HG03442 (cell line): ENCODE measurements at regions not wholly inside any gene's neighbourhood (a gene's known extent, or its start where the extent isn't known, plus 50 kb on each side); places are given as distances from the start of the nearest gene placed in this dataset.
"Not testable (repeated sequence)": the region's sequence is repeated elsewhere in the genome, so short reads cannot be mapped to it uniquely, and the experiment has no call there.

Experiments
- ATAC-seq: cut with Tn5 transposase; IDR thresholded peaks from one replicate; pipeline ENCODE4 v1.9.1; 2021; ENCODE audit warnings: mild to moderate bottlenecking, moderate library complexity; ENCODE audit not compliant: unreplicated experiment

GRCh38 chr5:56763711-56764466 is 51.5 kb upstream of the MAP3K1 start:
- no peak for ATAC-seq

GRCh38 chr5:56763182-56763581 is 52.2 kb upstream of the MAP3K1 start:
- no peak for ATAC-seq

DNA sequence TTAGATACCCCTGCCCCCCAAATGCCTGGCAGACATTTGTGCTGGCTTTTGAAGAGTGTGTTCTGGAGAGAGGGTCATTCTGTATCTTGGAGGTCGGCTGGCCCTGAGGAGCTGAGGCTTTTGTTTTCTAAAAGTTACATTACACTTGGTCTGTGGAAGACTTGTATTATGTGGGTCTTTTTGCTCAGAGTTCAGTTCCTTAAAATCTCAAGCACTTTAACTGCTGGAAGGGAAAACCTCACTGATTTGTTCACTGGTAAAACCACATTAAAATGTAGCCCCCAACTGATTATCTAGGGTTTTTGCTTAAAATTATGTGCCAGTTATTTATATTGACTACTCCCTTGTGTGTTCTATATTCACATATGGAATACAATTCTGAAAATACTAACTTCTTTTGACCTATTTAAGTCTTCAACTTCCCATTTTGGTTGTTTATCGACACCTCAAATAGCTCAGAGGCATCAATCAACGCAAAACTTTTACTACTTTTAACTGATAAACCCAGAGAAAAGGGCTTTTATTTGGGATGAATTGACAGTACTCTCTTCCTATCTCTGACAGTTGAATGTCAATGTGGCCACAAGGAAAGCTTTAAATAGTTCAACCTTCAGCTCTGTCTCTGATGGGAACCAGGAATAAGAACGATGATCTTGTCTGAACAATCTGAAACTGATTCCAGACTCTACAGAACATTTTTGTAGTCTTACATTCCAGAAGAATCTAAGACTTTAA is 54.0 kb upstream of the MAP3K1 start:
- ATAC-seq: no peak

DNA sequence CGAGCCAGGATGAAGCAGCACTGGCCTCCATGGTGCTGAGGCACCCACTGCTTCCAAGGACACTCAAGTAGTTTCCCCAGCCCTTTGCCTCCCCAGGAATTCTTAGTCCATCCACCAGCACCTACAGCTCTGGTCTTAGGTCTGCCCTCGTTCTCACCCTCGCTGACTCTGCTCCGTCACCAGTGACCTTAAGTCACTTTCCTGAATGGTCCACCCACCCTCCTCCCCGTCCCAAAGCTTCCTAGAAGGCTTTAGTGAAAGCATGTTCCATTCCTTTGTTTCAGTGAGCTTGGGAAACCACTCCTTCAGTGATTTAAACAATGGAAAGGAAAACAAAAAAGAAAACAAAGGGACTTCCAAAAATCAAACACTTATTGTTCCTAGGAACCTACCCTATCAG is 54.6 kb upstream of the MAP3K1 start:
- no peak for ATAC-seq

- ATAC-seq: no peak
Measured at GRCh38 chr5:56759521-56760216, 55.7 kb upstream of the MAP3K1 start.

GRCh38 chr5:56757077-56757476 is 58.3 kb upstream of the MAP3K1 start:
- ATAC-seq: no peak

GRCh38 chr5:56755036-56755555 is 60.3 kb upstream of the MAP3K1 start:
- no peak for ATAC-seq

DNA sequence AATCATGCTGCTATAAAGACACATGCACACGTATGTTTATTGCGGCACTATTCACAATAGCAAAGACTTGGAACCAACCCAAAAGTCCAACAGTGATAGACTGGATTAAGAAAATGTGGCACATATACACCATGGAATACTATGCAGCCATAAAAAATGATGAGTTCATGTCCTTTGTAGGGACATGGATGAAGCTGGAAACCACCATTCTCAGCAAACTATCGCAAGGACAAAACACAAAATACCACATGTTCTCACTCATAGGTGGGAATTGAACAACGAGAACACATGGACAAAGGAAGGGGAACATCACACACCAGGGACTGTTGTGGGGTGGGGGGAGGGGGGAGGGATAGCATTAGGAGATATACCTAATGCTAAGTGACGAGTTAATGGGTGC is 61.8 kb upstream of the MAP3K1 start:
- not testable (repeated sequence) for ATAC-seq

DNA sequence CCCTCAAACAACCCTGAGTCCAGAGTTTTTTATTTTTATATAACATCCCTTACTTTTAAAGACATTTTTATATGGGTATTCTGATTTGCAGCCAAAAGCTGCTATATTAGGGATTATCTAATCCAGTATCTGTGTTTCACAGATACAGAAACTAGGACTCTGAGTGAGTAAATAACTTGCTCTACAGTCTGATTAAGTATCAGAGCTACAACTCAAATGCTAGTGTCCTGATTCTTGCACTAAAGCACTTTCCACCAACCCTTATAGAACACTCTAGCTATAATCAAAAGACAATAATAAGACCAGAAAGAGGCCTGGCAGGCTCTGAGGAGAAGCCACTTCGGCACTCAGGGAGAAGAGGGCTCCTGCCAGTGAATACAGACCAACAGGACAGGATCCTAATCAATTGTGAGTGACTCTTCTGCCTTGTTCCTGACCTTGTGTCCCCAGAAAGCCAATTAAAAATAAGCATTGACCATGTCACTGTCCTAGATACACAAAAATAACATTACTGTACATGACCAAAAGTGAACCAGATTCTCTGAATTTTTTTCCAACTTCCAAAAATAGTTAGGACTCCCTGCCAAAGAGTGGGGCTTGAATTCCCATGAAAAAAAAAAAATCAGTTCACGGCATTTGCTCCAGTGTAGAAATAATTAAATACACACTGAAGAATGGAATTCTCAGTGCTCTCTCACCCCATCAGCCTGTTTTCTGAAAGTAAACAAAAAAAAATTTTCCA is 63.6 kb upstream of the MAP3K1 start:
- no peak for ATAC-seq

GRCh38 chr5:56749842-56750241 is 65.5 kb upstream of the MAP3K1 start:
- no peak for ATAC-seq

DNA sequence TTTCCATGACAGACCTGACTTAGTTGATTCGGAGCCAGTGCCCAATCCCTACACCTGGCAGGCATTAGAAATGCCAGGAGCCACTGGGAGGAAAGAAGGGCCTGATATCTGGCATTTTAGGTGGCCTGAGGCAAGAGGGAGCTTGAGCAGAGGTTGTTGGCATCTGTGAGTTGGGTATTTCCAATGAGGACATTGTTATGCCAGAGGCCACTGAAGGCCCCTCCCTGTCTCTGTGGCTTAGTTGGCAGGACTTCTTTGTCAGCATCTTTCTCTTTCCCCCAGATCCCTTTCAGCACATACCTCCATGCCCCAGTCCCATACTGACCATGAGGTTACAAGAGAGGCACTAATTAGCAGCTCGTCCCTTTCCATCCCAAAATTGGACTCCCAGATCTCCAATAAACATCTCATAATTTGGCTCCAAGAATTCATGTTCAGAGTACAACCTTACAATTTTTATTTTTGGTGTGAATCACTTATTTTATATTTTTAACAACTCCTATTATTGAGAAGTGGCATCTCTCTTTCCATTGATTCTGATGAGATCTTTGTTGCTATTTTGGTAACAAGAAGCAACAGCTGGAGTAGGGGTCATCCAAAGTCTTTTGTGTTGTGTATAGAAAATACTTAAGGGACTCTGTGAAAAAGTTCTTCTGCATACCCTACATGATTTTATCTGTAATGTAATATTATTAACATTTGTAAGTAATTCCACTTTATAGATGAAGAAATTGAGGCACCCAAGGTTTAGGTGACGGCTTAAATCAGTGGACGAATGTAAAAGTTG is 68.6 kb upstream of the MAP3K1 start:
- no peak for ATAC-seq

GRCh38 chr5:56745864-56746263 is 69.5 kb upstream of the MAP3K1 start:
- no peak for ATAC-seq

DNA sequence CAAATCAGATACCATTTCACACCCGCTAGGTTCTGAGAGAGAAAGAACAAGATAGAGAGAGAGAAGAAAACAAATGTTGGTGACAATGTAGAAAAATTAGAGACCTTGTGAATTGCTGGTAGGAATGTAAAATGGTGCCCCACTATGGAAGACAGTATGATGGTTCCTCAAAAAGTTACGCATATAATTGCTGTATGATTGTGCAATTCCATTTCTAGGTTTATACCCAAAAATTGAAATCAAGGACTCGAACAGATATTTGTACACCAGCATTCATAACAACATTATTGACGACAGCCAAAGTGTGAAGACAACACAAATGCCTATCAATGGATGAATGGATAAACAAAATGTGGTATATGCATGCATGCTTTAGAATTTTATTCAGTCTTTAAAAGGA is 74.5 kb upstream of the MAP3K1 start:
- no peak for ATAC-seq

- no peak for ATAC-seq
Measured at GRCh38 chr5:56739990-56740389, 75.4 kb upstream of the MAP3K1 start.

DNA sequence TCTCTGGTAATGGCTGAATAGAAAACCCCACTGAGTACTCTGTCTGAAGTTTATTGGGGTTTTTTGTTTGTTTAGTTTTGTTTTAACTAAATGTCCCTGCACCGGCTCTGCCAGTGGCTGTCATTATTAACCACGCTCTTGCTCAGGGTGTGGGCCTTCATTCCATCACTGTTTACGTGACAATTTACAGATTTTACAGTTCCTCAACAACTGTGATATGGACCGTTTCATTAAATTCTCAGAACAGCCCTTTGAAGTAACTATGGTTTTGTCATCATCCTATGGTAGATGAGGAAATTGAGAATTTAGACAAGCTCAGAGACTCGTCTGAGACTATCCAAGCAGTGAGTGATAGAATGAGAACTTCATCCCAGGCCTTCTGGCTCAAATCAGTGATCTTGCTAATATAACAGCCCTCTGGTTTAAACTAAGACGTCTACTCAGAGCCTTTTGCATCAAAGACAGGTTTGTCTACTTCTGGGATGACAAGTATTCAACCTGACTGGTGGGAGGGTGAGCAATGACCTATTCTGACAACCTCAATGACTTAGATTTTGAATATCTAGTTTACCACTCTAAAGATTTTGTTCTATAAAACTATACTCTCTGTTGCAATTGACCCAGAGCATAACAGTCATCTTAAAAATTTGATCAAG is 77.3 kb upstream of the MAP3K1 start:
- no peak for ATAC-seq

GRCh38 chr5:56737002-56737621 is 78.2 kb upstream of the MAP3K1 start:
- ATAC-seq: no peak

DNA sequence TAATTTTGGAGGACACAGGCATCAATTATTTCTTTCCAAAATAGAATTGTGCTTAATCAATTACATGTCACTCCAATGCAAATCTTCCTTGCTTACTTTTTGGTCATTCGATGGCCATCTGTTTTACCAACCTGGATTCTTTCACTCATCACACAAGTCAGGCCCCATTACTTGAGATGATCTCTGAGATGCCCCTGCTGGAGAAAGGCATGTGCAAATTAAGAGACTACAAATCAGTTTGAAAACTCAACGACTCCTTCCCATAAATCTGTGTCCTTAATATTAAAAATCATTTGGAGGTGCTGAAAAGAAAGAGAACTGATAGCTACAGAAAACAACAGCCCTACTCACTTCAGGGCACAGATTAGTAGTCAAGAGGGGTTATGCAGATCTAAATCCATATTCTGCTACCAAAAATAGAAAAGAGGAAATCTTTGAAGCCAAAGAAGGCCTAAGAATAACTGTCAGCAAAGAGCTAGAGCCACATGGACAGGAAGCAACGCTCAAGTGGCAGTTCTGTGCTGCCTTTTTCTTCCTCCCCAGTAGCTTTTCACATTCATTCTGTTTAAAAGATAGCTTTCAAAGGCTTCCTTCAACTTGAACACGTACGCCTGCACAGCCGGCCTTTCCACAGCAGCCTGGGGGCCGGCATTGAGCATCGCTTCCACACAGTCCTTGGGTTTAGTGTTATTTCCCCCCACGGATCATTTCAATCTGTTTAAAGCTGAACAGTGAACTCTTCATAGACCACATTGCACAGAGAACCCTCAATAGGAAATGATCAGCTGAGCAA is 79.3 kb upstream of the MAP3K1 start:
- ATAC-seq: no peak

GRCh38 chr5:56734091-56734694 is 81.2 kb upstream of the MAP3K1 start:
- ATAC-seq: no peak
